Keratinocyte (primary cell): ENCODE measurements at regions not wholly inside any gene's neighbourhood (a gene's known extent, or its start where the extent isn't known, plus 50 kb on each side); places are given as distances from the start of the nearest gene placed in this dataset.

ENCODE experiments used
- EZH2 ChIP-seq: IDR thresholded peaks from one replicate; pipeline ENCODE4 v1.6.1; 2012; ENCODE audit warnings: inconsistent platforms, mild to moderate bottlenecking, low read length, moderate library complexity
- TF ChIP-seq, protein P1 (sequence below), 3 experiments: IDR thresholded peaks in 1 of 3; conservative IDR thresholded peaks in 1 of 3; optimal IDR thresholded peaks in 1 of 3; 2 replicates in 2 of 3; 3 replicates in 1 of 3; pipeline versions ENCODE3 to v1.5.1; 2011; ENCODE audit warnings: low read length in 3 of 3, mild to moderate bottlenecking in 3 of 3, moderate library complexity in 2 of 3, control low read depth in 1 of 3, inconsistent platforms in 1 of 3; ENCODE audit not compliant: insufficient read depth in 2 of 3; ENCODE audit errors: extremely low read depth in 1 of 3

DNA sequence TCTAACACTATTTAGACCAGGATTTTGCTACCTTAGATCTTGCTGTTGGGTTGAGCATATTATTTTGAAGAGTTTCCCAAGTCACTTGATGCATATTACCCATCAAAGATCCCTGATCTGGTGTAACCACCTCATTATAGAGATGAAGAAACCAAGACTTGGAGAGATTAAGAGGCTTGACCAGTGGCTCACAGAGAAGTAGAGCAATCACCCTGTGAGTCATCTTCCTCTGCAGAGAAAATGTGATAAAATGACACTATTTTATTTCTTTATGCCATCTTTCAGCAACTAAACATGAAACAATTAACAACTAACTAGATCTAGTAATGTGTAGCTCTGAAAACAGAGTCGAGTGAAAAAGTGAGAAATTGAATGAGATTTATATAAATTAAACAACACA, 76.1 kb downstream of the KIF4B start:
- TF ChIP-seq, protein P1, sequence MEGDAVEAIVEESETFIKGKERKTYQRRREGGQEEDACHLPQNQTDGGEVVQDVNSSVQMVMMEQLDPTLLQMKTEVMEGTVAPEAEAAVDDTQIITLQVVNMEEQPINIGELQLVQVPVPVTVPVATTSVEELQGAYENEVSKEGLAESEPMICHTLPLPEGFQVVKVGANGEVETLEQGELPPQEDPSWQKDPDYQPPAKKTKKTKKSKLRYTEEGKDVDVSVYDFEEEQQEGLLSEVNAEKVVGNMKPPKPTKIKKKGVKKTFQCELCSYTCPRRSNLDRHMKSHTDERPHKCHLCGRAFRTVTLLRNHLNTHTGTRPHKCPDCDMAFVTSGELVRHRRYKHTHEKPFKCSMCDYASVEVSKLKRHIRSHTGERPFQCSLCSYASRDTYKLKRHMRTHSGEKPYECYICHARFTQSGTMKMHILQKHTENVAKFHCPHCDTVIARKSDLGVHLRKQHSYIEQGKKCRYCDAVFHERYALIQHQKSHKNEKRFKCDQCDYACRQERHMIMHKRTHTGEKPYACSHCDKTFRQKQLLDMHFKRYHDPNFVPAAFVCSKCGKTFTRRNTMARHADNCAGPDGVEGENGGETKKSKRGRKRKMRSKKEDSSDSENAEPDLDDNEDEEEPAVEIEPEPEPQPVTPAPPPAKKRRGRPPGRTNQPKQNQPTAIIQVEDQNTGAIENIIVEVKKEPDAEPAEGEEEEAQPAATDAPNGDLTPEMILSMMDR (optimal IDR thresholded peaks at IDR 0.05 in 1 of 3, IDR thresholded peaks at IDR 0.05 in 1 of 3, conservative IDR thresholded peaks at IDR 0.05 in 1 of 3; ENCODE audit: extremely low read depth in 1 of 3, insufficient read depth in 2 of 3, low read length in 3 of 3): no peak
- TF ChIP-seq EZH2: no peak
